ENCODE measurements at regions not wholly inside any gene's neighbourhood (a gene's known extent, or its start where the extent isn't known, plus 50 kb on each side); places are given as distances from the start of the nearest gene placed in this dataset.

DNA sequence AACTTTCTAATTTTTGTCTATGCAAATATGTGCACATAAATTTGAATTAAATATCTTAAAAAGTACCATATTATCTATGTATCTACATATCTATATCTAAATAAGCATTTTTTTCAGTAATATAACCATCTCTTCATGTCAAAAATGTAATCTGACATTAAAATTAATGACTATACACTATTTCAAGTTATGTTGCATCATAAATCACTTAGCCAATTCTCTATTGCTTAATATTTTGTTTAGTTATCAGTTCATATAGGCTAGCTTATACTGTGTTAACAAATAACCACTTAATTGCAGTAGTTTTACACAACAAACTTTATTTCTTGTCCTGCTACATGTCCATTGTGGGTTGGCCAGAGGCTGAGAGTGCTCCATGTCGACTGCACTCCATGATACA lies 360.8 kb downstream of the EPM2A start:
- TF ChIP-seq, protein P1, sequence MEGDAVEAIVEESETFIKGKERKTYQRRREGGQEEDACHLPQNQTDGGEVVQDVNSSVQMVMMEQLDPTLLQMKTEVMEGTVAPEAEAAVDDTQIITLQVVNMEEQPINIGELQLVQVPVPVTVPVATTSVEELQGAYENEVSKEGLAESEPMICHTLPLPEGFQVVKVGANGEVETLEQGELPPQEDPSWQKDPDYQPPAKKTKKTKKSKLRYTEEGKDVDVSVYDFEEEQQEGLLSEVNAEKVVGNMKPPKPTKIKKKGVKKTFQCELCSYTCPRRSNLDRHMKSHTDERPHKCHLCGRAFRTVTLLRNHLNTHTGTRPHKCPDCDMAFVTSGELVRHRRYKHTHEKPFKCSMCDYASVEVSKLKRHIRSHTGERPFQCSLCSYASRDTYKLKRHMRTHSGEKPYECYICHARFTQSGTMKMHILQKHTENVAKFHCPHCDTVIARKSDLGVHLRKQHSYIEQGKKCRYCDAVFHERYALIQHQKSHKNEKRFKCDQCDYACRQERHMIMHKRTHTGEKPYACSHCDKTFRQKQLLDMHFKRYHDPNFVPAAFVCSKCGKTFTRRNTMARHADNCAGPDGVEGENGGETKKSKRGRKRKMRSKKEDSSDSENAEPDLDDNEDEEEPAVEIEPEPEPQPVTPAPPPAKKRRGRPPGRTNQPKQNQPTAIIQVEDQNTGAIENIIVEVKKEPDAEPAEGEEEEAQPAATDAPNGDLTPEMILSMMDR (IDR thresholded peaks at IDR 0.05; ENCODE audit: low read length): no peak
- no peak for TF ChIP-seq EZH2 (IDR thresholded peaks at IDR 0.05; ENCODE audit: borderline replicate concordance, low read length)

All from OCI-LY1 (cell line).